Ishikawa (cell line): ENCODE measurements at regions not wholly inside any gene's neighbourhood (a gene's known extent, or its start where the extent isn't known, plus 50 kb on each side); places are given as distances from the start of the nearest gene placed in this dataset.

Experiments
- CEBPB ChIP-seq: IDR thresholded peaks from 2 replicates; pipeline ENCODE4 v1.6.1; 2012
- RAD21 ChIP-seq: IDR thresholded peaks from 2 replicates; pipeline ENCODE4 v1.6.1; 2012; ENCODE audit warnings: low read depth
- YY1 ChIP-seq: IDR thresholded peaks from 2 replicates; pipeline ENCODE4 v1.6.1; 2012; ENCODE audit warnings: low read depth
- TF ChIP-seq, protein P1 (sequence below): IDR thresholded peaks from 2 replicates; pipeline ENCODE4 v1.6.1; 2012; ENCODE audit warnings: low read depth, mild to moderate bottlenecking

DNA sequence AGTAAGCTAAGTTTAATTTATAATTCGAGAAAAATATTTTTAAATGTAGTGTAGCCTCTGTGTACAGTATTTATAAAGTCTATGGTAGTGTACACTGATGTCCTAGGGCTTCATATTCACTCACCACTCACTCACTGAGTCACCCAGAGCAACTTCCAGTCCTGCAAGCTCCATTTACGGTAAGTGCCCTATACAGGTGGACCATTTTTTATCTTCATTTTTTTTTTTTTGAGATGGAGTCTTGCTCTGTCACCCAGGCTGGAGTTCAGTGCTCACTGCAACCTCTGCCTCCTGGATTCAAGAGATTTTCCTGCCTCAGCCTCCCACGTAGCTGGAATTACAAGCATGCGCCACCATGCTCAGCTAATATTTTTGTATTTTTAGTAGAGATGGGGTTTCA, 104.2 kb downstream of the PDCL3 start:
- TF ChIP-seq, protein P1, sequence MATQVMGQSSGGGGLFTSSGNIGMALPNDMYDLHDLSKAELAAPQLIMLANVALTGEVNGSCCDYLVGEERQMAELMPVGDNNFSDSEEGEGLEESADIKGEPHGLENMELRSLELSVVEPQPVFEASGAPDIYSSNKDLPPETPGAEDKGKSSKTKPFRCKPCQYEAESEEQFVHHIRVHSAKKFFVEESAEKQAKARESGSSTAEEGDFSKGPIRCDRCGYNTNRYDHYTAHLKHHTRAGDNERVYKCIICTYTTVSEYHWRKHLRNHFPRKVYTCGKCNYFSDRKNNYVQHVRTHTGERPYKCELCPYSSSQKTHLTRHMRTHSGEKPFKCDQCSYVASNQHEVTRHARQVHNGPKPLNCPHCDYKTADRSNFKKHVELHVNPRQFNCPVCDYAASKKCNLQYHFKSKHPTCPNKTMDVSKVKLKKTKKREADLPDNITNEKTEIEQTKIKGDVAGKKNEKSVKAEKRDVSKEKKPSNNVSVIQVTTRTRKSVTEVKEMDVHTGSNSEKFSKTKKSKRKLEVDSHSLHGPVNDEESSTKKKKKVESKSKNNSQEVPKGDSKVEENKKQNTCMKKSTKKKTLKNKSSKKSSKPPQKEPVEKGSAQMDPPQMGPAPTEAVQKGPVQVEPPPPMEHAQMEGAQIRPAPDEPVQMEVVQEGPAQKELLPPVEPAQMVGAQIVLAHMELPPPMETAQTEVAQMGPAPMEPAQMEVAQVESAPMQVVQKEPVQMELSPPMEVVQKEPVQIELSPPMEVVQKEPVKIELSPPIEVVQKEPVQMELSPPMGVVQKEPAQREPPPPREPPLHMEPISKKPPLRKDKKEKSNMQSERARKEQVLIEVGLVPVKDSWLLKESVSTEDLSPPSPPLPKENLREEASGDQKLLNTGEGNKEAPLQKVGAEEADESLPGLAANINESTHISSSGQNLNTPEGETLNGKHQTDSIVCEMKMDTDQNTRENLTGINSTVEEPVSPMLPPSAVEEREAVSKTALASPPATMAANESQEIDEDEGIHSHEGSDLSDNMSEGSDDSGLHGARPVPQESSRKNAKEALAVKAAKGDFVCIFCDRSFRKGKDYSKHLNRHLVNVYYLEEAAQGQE, result no peak
- TF ChIP-seq RAD21 (no peak), CEBPB (no peak), YY1 (no peak)
